ENCODE measurements at regions not wholly inside any gene's neighbourhood (a gene's known extent, or its start where the extent isn't known, plus 50 kb on each side); places are given as distances from the start of the nearest gene placed in this dataset.

DNA sequence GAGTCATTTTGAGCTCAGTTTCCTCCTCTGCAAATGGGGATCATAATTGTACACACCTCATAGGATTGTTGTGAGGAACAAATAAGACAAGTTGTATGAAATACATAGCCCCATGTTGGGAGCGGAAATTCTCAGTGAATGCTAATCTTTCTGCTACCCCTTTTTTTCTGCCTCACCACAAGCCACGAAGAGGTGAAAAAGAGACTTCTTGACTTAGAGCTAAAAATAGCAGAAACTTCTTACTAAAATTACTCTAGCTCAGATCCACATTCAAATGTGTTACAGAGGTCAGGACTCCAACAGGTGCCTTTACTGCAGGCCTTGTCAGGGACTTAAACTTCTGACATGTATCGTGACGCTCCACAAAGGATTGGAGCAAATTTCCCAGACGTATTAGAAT lies 128.5 kb downstream of the MIAT start:
- no peak for TF ChIP-seq CTCF (IDR thresholded peaks at IDR 0.05; ENCODE audit: insufficient read depth, low read depth, low read length)
- H3K4me3 ChIP-seq (ENCODE audit: low read depth, low read length) = no peak overlapping the region
- DNase-seq (ENCODE audit: low read depth) = no peak

GRCh38 chr22:26786398-26786797 lies 129.0 kb downstream of the MIAT start:
- no peak for DNase-seq (ENCODE audit: low read depth)
- no peak for TF ChIP-seq CTCF (IDR thresholded peaks at IDR 0.05; ENCODE audit: insufficient read depth, low read depth, low read length)
- H3K4me3 ChIP-seq (ENCODE audit: low read depth, low read length) = no peak overlapping the region

- peak; percentile 4 for DNase-seq (ENCODE audit: low read depth)
- no peak for TF ChIP-seq CTCF (IDR thresholded peaks at IDR 0.05; ENCODE audit: insufficient read depth, low read depth, low read length)
- H3K4me3 ChIP-seq (ENCODE audit: low read depth, low read length) = no peak overlapping the region
Observed at GRCh38 chr22:26789951-26790350, 132.6 kb downstream of the MIAT start.

DNA sequence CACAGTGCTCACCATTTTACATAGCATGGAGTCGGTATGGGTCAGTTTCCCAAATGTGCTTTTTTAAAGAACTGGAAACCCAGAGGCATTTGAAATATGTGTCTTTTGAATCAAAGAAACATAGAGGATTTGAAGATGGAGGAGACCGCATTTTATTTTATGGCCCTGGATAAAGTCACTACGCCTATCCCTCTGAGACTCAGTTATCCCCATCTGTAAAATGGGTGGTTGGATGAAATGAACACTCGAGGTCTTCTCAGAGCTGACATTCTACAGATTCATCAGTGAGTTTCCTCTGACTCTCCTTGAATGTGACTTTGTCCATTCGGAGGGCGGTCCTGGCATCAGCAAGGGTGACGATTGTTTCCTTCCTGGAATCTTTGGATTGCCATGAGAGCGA lies 135.1 kb downstream of the MIAT start:
- H3K4me3 ChIP-seq (ENCODE audit: low read depth, low read length) = no peak overlapping the region
- no peak for DNase-seq (ENCODE audit: low read depth)
- TF ChIP-seq CTCF (IDR thresholded peaks at IDR 0.05; ENCODE audit: insufficient read depth, low read depth, low read length) = no peak

DNA sequence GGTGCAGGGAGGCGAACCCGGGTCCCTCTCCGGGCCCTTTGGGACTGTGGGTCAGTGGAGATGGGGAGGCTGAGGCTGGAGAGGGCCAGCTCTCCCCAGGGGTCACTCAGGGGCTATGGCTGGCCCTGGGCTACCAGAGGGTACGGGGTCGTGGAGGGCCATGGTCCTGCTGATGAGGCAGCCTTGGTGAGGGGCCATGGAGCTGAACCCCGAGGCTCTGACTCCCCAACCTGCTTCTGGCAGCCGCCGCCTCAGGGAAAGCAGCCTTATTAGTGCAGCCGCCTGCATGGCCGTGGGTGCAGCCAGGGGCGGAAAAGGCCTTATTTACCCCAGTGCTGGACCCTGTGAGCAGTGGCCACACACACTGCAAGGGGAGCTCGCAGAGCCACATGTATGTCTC lies 139.4 kb downstream of the MIAT start:
- TF ChIP-seq CTCF (IDR thresholded peaks at IDR 0.05; ENCODE audit: insufficient read depth, low read depth, low read length) = no peak
- no peak overlapping the region for H3K4me3 ChIP-seq (ENCODE audit: low read depth, low read length)
- DNase-seq (ENCODE audit: low read depth) = no peak

- DNase-seq (ENCODE audit: low read depth) = no peak
- peak; percentile 6 for TF ChIP-seq CTCF (IDR thresholded peaks at IDR 0.05; ENCODE audit: insufficient read depth, low read depth, low read length)
- H3K4me3 ChIP-seq (ENCODE audit: low read depth, low read length) = no peak overlapping the region
Observed at GRCh38 chr22:26797910-26798309, 140.5 kb downstream of the MIAT start.

- DNase-seq (ENCODE audit: low read depth) = no peak
- no peak overlapping the region for H3K4me3 ChIP-seq (ENCODE audit: low read depth, low read length)
- no peak for TF ChIP-seq CTCF (IDR thresholded peaks at IDR 0.05; ENCODE audit: insufficient read depth, low read depth, low read length)
Observed at GRCh38 chr22:26798462-26799065, 141.2 kb downstream of the MIAT start.

Data from fibroblast of villous mesenchyme (primary cell).